ENCODE measurements at regions not wholly inside any gene's neighbourhood (a gene's known extent, or its start where the extent isn't known, plus 50 kb on each side); places are given as distances from the start of the nearest gene placed in this dataset.

DNA sequence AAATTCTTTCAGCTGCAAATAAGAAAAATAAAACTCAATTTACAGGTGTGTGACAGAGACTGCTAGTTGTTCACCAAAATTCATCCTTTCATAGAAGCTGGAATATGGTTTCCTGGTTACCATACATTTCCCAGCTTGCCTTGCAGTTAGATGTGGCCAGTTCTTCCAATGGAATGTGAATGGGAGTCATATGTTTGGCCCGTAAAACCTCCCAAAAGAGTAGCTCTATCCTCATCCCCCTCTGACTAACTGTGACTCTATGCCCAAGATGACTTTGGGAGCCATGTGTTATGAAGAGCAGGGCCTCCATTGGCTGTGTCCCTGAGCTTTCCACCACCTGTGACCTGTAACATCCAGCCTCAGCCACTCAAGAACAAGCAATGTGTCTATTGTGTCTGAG is 90.6 kb upstream of the NGF start:
- TF ChIP-seq EZH2 (IDR thresholded peaks at IDR 0.05) (no peak), POLR2AphosphoS5 (IDR thresholded peaks at IDR 0.05; ENCODE audit: borderline replicate concordance, low read depth, low read length) (no peak), FOXP2 (optimal IDR thresholded peaks at IDR 0.05; ENCODE audit: control extremely low read depth, extremely low read length, insufficient read depth) (no peak)
